Kidney tubule cell (primary cell): ENCODE measurements at regions not wholly inside any gene's neighbourhood (a gene's known extent, or its start where the extent isn't known, plus 50 kb on each side); places are given as distances from the start of the nearest gene placed in this dataset.
A peak's percentile ranks its signal among the peaks of the same experiment; 100 is the strongest.
"Not testable (repeated sequence)": the region's sequence is repeated elsewhere in the genome, so short reads cannot be mapped to it uniquely, and the experiment has no call there.

Source experiments
- DNase-seq: peaks from one replicate; pipeline ENCODE4 v3.0.0-alpha.2; 2018; ENCODE audit warnings: low spot score

- no peak for DNase-seq
Observed at GRCh38 chr5:92313385-92313784, 930.3 kb upstream of the ARRDC3 start.

- peak; percentile 38 for DNase-seq
Observed at GRCh38 chr5:92309336-92309991, 926.3 kb upstream of the ARRDC3 start.

GRCh38 chr5:92308679-92309078 lies 925.6 kb upstream of the ARRDC3 start:
- no peak for DNase-seq

GRCh38 chr5:92302356-92302755 lies 919.2 kb upstream of the ARRDC3 start:
- DNase-seq, result not testable (repeated sequence)

- no peak for DNase-seq
Observed at GRCh38 chr5:92283521-92283920, 900.4 kb upstream of the ARRDC3 start.

- not testable (repeated sequence) for DNase-seq
Observed at GRCh38 chr5:92271750-92272149, 888.6 kb upstream of the ARRDC3 start.

- no peak for DNase-seq
Observed at GRCh38 chr5:92268343-92268742, 885.2 kb upstream of the ARRDC3 start.

GRCh38 chr5:92267830-92268229 lies 884.7 kb upstream of the ARRDC3 start:
- no peak for DNase-seq

- no peak for DNase-seq
Observed at GRCh38 chr5:92265804-92266203, 882.7 kb upstream of the ARRDC3 start.

DNA sequence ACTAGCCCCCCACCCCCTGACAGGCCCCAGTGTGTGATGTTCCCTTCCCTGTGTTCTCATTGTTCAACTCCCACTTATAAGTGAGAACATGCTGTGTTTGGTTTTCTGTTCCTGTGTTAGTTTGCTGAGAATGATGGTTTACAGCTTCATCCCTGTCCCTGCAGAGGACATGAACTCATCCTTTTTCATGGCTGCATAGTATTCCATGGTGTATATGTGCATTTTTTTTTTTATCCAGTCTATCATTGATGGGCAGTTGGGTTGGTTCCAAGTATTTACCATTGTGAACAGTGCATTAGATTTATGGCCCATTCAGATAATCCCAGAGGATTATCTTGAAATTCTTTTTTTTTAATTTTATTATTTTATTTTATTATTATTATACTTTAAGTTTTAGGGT lies 872.5 kb upstream of the ARRDC3 start:
- not testable (repeated sequence) for DNase-seq

DNA sequence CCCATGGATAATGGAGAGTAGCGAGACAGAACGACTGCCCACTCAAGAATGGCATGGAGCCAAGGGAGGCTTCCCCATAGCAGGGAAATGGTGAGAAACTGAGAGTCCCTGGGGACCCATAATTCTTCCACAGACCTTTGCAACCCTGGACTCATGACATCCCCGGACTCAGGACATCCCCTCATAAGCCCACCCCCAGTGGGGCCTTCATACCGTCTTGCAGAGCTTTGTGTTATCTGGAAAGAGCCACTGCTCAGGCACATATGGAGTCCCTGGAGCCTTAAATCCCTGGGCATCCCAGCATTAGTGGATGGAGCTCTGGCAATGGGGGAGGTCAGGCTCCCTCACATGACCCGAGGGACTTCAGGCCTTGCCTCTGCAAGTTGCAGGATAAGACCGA lies 865.4 kb upstream of the ARRDC3 start:
- no peak for DNase-seq

GRCh38 chr5:92242170-92242569 lies 859.1 kb upstream of the ARRDC3 start:
- no peak for DNase-seq

DNA sequence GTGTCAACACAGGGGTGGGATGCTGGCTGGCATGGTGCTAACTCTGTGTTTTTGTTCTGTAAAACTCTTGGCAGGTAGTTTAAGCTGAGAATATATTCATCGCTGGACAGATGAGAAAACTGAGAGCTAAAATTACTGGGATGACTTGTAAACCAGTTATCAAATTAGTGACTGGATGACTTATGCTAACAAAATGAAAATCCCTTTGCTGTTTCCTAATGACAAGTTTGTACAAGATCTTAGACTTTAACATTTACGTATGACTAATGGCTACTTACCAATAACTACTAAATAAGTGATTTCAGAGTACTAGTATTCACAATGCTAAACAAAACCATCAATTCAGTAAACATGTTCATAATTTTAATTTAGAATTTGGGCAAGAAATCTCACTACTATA lies 854.8 kb upstream of the ARRDC3 start:
- no peak for DNase-seq

DNA sequence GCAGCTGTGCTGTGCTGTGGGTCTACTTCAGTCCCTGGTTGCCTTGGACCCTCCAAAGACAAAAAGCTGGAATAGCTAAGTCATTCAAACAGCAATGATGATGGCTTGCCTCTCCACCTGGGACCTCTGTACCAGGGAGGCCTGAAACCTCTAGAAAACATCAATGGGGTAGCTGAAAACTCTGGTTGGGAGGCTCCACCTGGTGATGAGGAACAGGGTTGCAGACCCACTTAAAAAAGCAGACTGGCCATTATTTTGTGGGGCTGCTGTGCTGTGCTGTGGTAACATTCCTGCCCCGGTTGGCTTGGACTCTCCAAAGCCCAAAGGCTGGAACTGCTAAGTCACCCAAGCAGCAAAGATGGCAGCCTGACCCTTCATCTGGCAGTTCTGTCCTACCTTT lies 839.3 kb upstream of the ARRDC3 start:
- DNase-seq, result no peak

GRCh38 chr5:92216852-92217251 lies 833.7 kb upstream of the ARRDC3 start:
- DNase-seq, result not testable (repeated sequence)

GRCh38 chr5:92215116-92215515 lies 832.0 kb upstream of the ARRDC3 start:
- no peak for DNase-seq

DNA sequence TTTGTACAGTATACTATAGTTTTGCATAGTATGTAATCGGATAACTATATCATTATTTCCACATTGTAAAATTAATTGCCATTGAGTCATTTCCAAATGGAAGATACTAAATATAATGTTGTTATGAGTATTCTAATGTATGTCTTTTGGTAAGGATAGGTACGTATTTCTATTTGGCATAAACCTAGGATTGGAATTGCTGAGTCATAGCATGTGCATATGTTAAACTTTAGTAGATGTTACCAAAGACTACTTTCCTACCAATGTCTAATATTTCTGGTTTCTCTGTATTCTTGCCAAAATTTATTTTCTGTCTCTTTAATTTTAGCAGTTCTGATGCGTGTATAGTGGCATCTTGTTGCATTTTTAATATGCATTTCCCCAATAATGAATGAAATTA lies 825.1 kb upstream of the ARRDC3 start:
- DNase-seq, result no peak

- DNase-seq, result no peak
Observed at GRCh38 chr5:92207151-92207550, 824.0 kb upstream of the ARRDC3 start.

- no peak for DNase-seq
Observed at GRCh38 chr5:92206681-92207080, 823.6 kb upstream of the ARRDC3 start.

DNA sequence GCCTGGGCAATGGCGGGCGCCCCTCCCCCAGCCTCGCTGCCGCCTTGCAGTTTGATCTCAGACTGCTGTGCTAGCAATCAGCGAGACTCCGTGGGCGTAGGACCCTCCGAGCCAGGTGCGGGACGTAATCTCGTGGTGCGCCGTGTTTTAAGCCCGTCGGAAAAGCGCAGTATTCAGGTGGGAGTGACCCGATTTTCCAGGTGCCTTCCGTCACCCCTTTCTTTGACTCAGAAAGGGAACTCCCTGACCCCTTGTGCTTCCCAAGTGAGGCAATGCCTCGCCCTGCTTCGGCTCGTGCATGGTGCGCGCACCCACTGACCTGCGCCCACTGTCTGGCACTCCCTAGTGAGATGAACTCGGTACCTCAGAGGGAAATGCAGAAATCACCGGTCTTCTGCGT lies 815.9 kb upstream of the ARRDC3 start:
- DNase-seq, result not testable (repeated sequence)

- no peak for DNase-seq
Observed at GRCh38 chr5:92181656-92182055, 798.5 kb upstream of the ARRDC3 start.

GRCh38 chr5:92180391-92180790 lies 797.3 kb upstream of the ARRDC3 start:
- no peak for DNase-seq

- no peak for DNase-seq
Observed at GRCh38 chr5:92179651-92180050, 796.5 kb upstream of the ARRDC3 start.

DNA sequence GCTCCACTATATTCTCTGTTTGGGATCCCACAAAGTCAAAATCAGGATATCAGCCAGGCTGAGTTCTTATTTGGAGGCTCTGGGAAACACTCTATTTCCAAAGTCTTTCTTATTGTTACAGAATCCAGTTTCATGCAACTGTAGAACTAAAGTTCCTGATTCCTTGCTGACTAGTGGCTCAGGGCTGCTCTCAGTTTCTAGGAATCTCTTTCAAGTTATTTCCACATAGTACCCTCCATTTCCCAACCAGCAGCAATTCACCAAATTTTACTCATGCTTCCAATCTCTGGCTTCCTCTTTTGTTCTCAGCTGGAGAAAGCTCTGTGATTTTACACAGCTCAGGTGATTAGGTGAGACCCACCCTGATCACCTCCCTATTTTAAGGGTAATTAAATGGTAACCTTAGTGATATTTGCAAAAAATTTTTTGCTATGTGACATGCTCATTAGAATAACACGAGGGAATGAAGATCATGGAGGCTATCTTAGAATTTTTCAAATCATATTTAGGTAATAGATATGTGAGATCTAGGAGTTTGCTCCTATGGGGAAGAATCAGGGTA lies 794.9 kb upstream of the ARRDC3 start:
- DNase-seq, result no peak
